MM.1S (cell line): ENCODE measurements at regions not wholly inside any gene's neighbourhood (a gene's known extent, or its start where the extent isn't known, plus 50 kb on each side); places are given as distances from the start of the nearest gene placed in this dataset.

Source experiments
- DNase-seq: peaks from one replicate; pipeline ENCODE4 v3.0.0-alpha.2; 2015
- H2AFZ ChIP-seq: fragments of 300-600 bp; sonication (generic); 2 replicates; pipeline ENCODE4 v1.6.0; 2016; ENCODE audit warnings: antibody characterized with exemption, low read length
- H3F3A ChIP-seq: fragments of 300-600 bp; sonication (generic); 2 replicates; pipeline ENCODE4 v1.6.1; 2016; ENCODE audit warnings: mild to moderate bottlenecking, antibody characterized with exemption, low read length, moderate library complexity, mixed read lengths; ENCODE audit not compliant: insufficient read depth
- H3K27ac ChIP-seq: fragments of 300-600 bp; sonication (generic); 2 replicates; pipeline ENCODE4 v1.5.1; 2016; ENCODE audit warnings: mild to moderate bottlenecking, low read length
- H3K27me3 ChIP-seq: fragments of 300-600 bp; sonication (generic); replicated peaks from 2 replicates; pipeline ENCODE4 v1.6.0; 2016; ENCODE audit warnings: low read length; ENCODE audit not compliant: insufficient read depth
- H3K36me3 ChIP-seq: fragments of 300-600 bp; sonication (generic); replicated peaks from 2 replicates; pipeline ENCODE4 v1.6.1; 2016; ENCODE audit warnings: mild to moderate bottlenecking, low read length, mixed read lengths; ENCODE audit not compliant: insufficient read depth
- H3K4me1 ChIP-seq: fragments of 300-600 bp; sonication (generic); 2 replicates; pipeline ENCODE4 v1.6.1; 2016; ENCODE audit warnings: low read length, mixed read lengths
- H3K4me2 ChIP-seq: fragments of 300-600 bp; sonication (generic); 2 replicates; pipeline ENCODE4 v1.6.0; 2016; ENCODE audit warnings: low read depth, low read length
- H3K4me3 ChIP-seq: fragments of 300-600 bp; sonication (generic); 2 replicates; pipeline ENCODE4 v1.5.1; 2016; ENCODE audit warnings: low read length, mixed read lengths
- H3K79me2 ChIP-seq: fragments of 300-600 bp; sonication (generic); 2 replicates; pipeline ENCODE4 v1.6.1; 2016; ENCODE audit warnings: mixed run types, low read length, mixed read lengths
- H3K9ac ChIP-seq: fragments of 300-600 bp; sonication (generic); 2 replicates; pipeline ENCODE4 v1.6.1; 2016; ENCODE audit warnings: low read length, mixed read lengths
- H3K9me2 ChIP-seq: fragments of 300-600 bp; sonication (generic); replicated peaks from 2 replicates; pipeline ENCODE4 v1.6.1; 2016; ENCODE audit warnings: mild to moderate bottlenecking, low read length, mixed read lengths; ENCODE audit not compliant: insufficient read depth
- H3K9me3 ChIP-seq: fragments of 300-600 bp; sonication (generic); replicated peaks from 2 replicates; pipeline ENCODE4 v1.6.1; 2016; ENCODE audit warnings: mild to moderate bottlenecking, low read length, mixed read lengths; ENCODE audit not compliant: insufficient read depth
- H4K20me1 ChIP-seq: fragments of 300-600 bp; sonication (generic); 2 replicates; pipeline ENCODE4 v1.6.1; 2016; ENCODE audit warnings: mild to moderate bottlenecking, low read length, moderate library complexity, mixed read lengths; ENCODE audit not compliant: insufficient read depth
- EZH2 ChIP-seq: fragments of 300-600 bp; sonication (generic); optimal IDR thresholded peaks from 2 replicates; pipeline ENCODE3; 2017; ENCODE audit warnings: low read depth, mild to moderate bottlenecking, antibody characterized with exemption, low read length, mixed read lengths
- EZH2phosphoT487 ChIP-seq: fragments of 300-600 bp; sonication (generic); IDR thresholded peaks from 2 replicates; pipeline ENCODE4 v1.6.1; 2018; ENCODE audit warnings: antibody characterized with exemption, low read length
- TF ChIP-seq, protein P1 (sequence below): fragments of 300-600 bp; sonication (generic); IDR thresholded peaks from 2 replicates; pipeline ENCODE4 v1.5.1; 2016; ENCODE audit warnings: antibody characterized with exemption, low read length, mixed read lengths

DNA sequence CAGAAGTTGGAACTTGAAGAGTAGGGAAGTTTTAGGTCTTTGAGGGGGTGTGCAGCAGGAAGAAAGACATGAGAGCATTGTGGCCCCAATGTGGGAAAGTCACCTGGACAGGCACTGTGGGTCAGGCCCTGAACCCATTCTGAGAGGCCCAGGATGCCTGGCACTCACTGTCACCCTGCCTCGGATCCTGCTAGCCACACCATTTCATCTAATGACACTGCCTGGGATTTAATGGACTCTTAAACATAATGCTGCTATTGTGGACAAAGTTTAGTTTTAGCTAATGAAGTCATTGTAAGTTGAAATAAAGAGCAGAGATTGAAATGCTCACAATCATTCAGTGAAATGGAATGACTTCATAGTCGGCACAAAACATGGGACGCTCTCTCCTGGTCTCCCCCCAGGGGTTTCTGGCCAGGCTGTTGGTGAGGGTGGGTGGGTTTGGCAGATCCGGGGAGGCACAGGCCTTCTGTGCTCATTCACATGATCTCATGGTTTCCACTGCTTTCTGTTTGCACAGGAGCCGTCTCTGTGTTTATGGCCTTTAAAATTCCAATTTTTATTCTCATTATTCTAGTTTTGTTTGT, 141.8 kb upstream of the KLHL29 start:
- Histone ChIP-seq H3K4me3 (no peak overlapping the region), H3K9me2 (no peaks in the 10 kb centered on the region), H3K27me3 (no peaks in the 10 kb centered on the region), H3K27ac (no peak overlapping the region), H3K79me2 (no peaks in the 10 kb centered on the region), H4K20me1 (no peaks in the 10 kb centered on the region), H3K4me2 (no peak overlapping the region), H3K36me3 (no peaks in the 10 kb centered on the region), H2AFZ (no peak overlapping the region), H3K9ac (no peak overlapping the region), H3F3A (no peaks in the 10 kb centered on the region), H3K4me1 (no peaks in the 10 kb centered on the region), H3K9me3 (no peaks in the 10 kb centered on the region)
- no peak for DNase-seq
- TF ChIP-seq EZH2phosphoT487 (no peak), EZH2 (no peak)
- TF ChIP-seq, protein P1, sequence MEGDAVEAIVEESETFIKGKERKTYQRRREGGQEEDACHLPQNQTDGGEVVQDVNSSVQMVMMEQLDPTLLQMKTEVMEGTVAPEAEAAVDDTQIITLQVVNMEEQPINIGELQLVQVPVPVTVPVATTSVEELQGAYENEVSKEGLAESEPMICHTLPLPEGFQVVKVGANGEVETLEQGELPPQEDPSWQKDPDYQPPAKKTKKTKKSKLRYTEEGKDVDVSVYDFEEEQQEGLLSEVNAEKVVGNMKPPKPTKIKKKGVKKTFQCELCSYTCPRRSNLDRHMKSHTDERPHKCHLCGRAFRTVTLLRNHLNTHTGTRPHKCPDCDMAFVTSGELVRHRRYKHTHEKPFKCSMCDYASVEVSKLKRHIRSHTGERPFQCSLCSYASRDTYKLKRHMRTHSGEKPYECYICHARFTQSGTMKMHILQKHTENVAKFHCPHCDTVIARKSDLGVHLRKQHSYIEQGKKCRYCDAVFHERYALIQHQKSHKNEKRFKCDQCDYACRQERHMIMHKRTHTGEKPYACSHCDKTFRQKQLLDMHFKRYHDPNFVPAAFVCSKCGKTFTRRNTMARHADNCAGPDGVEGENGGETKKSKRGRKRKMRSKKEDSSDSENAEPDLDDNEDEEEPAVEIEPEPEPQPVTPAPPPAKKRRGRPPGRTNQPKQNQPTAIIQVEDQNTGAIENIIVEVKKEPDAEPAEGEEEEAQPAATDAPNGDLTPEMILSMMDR: no peak

DNA sequence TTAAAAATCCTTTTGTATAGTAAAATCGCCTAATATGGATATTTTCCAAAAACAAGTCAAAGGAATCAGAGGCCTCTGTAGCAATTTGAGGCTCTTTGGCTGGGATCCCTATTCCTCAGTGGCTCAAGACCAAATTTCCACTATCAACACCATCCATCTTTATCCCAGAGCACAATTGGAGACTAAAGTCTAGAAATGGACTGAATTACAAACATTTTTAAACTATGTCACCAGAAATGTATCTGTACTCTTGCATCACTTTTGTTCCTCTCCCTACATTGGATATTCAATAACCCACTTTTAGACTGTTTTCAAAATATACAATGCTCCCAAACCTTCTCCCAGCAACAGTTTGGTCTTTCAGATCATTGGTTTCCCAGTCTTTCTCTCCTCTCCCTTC, 140.4 kb upstream of the KLHL29 start:
- Histone ChIP-seq H3K4me1 (no peaks in the 10 kb centered on the region), H3K36me3 (no peaks in the 10 kb centered on the region), H3F3A (no peaks in the 10 kb centered on the region), H3K4me3 (no peak overlapping the region), H3K4me2 (no peak overlapping the region), H3K79me2 (no peaks in the 10 kb centered on the region), H4K20me1 (no peaks in the 10 kb centered on the region), H2AFZ (no peak overlapping the region), H3K27me3 (no peaks in the 10 kb centered on the region), H3K27ac (no peak overlapping the region), H3K9me3 (no peaks in the 10 kb centered on the region), H3K9me2 (no peaks in the 10 kb centered on the region), H3K9ac (no peak overlapping the region)
- DNase-seq: no peak
- TF ChIP-seq EZH2phosphoT487 (no peak), EZH2 (no peak)
- TF ChIP-seq, protein P1: no peak

DNA sequence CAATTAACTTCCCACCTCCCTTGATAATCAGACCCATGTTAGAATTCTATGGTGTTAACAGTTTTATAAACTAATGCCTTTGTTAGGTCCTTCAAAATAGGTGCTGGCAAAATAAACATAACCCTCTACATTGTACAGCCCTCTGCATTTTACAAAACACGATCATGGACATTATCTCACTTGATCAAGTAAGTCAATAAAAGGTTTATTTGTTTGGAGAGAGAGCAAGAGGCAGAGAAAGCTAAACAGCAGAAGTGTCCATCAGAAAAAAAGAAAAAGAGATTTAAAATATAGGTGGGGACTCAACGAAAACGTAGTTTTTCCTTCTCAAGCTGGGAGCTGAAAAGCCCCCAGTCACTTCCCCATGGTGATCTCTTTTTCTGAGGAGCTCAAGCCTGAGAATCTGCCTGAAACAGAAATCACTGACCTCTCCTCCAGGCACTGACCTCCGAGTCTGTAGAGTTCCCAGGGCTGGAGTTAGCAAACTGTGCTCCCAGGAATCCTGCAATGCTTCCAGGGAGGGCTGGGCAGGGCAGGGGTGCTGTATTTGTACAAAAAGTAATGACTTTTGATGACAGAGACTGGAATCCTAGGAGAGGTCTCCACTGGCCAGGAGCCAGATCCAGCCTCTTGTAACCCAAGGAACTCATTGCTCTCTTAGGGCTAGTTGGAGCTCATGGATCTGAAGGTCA, 137.8 kb upstream of the KLHL29 start:
- H3K4me1 ChIP-seq: no peaks in the 10 kb centered on the region
- no peak overlapping the region for H3K9ac ChIP-seq
- H4K20me1 ChIP-seq: no peaks in the 10 kb centered on the region
- no peaks in the 10 kb centered on the region for H3K36me3 ChIP-seq
- H3K4me3 ChIP-seq: no peak overlapping the region
- H3F3A ChIP-seq: no peaks in the 10 kb centered on the region
- H3K27ac ChIP-seq: no peak overlapping the region
- no peaks in the 10 kb centered on the region for H3K79me2 ChIP-seq
- H3K27me3 ChIP-seq: no peaks in the 10 kb centered on the region
- H3K9me2 ChIP-seq: no peaks in the 10 kb centered on the region
- no peaks in the 10 kb centered on the region for H3K9me3 ChIP-seq
- no peak for TF ChIP-seq EZH2phosphoT487
- no peak for TF ChIP-seq EZH2
- TF ChIP-seq, protein P1: no peak
- H2AFZ ChIP-seq: no peak overlapping the region
- no peak for DNase-seq
- no peak overlapping the region for H3K4me2 ChIP-seq
